Nephron progenitor cell (in vitro differentiated cells): ENCODE measurements at regions not wholly inside any gene's neighbourhood (a gene's known extent, or its start where the extent isn't known, plus 50 kb on each side); places are given as distances from the start of the nearest gene placed in this dataset.

ENCODE experiments used
- DNase-seq: peaks from one replicate; pipeline ENCODE4 v3.0.0; 2021
- H3K27ac Mint-ChIP-seq: 2 replicates; pipeline ENCODE4 v1.8.0; 2021; ENCODE audit warnings: mild to moderate bottlenecking, moderate library complexity, mixed read lengths
- H3K27me3 Mint-ChIP-seq: 2 replicates; pipeline ENCODE4 v1.8.0; 2021; ENCODE audit warnings: mild to moderate bottlenecking, low read depth, mixed read lengths; ENCODE audit not compliant: poor library complexity
- H3K36me3 Mint-ChIP-seq: 2 replicates; pipeline ENCODE4 v1.8.0; 2021; ENCODE audit warnings: low read depth, mixed read lengths
- H3K4me1 Mint-ChIP-seq: 2 replicates; pipeline ENCODE4 v1.8.0; 2021; ENCODE audit warnings: mixed read lengths
- H3K4me3 Mint-ChIP-seq: 2 replicates; pipeline ENCODE4 v1.8.0; 2021; ENCODE audit warnings: mild to moderate bottlenecking, moderate library complexity, mixed read lengths
- H3K9me3 Mint-ChIP-seq: 2 replicates; pipeline ENCODE4 v1.8.0; 2021; ENCODE audit warnings: mild to moderate bottlenecking, moderate library complexity, mixed read lengths
- CTCF ChIP-seq: fragments of 200-600 bp; sonication (generic); IDR thresholded peaks from 2 replicates; pipeline ENCODE4 v1.5.0; 2021; ENCODE audit warnings: antibody characterized with exemption

- Mint-ChIP-seq H3K4me3 (no peak overlapping the region), H3K27ac (no peak overlapping the region), H3K9me3 (no peaks in the 10 kb centered on the region), H3K4me1 (peaks cover 61% of the 10 kb centered on the region), H3K36me3 (peaks cover 16% of the 10 kb centered on the region), H3K27me3 (peaks cover 12% of the 10 kb centered on the region)
- no peak for TF ChIP-seq CTCF
- no peak for DNase-seq
These were observed 71.7 kb upstream of the LIMCH1 start for GRCh38 chr4:41466249-41466648.

- peaks cover 11% of the 10 kb centered on the region for H3K36me3 Mint-ChIP-seq
- peaks cover 6% of the 10 kb centered on the region for H3K27me3 Mint-ChIP-seq
- H3K4me1 Mint-ChIP-seq: peaks cover 66% of the 10 kb centered on the region
- no peak overlapping the region for H3K27ac Mint-ChIP-seq
- TF ChIP-seq CTCF: no peak
- DNase-seq: no peak
- H3K4me3 Mint-ChIP-seq: no peak overlapping the region
- H3K9me3 Mint-ChIP-seq: no peaks in the 10 kb centered on the region
These were observed 69.8 kb upstream of the LIMCH1 start for GRCh38 chr4:41468122-41468521.

- Mint-ChIP-seq H3K27me3 (no peaks in the 10 kb centered on the region), H3K4me3 (no peak overlapping the region), H3K9me3 (no peaks in the 10 kb centered on the region), H3K36me3 (peaks cover 6% of the 10 kb centered on the region), H3K27ac (peak overlapping the region; percentile 40), H3K4me1 (peaks cover 66% of the 10 kb centered on the region)
- no peak for DNase-seq
- TF ChIP-seq CTCF: no peak
These were observed 66.6 kb upstream of the LIMCH1 start for GRCh38 chr4:41471126-41472071.

GRCh38 chr4:41472081-41472480, 65.9 kb upstream of the LIMCH1 start:
- H3K36me3 Mint-ChIP-seq: peaks cover 3% of the 10 kb centered on the region
- TF ChIP-seq CTCF: no peak
- no peak for DNase-seq
- H3K4me1 Mint-ChIP-seq: peaks cover 64% of the 10 kb centered on the region
- no peaks in the 10 kb centered on the region for H3K27me3 Mint-ChIP-seq
- H3K4me3 Mint-ChIP-seq: no peak overlapping the region
- H3K27ac Mint-ChIP-seq: peak overlapping the region; percentile 40
- no peaks in the 10 kb centered on the region for H3K9me3 Mint-ChIP-seq

GRCh38 chr4:41473176-41473575, 64.8 kb upstream of the LIMCH1 start:
- Mint-ChIP-seq H3K27ac (no peak overlapping the region), H3K36me3 (no peaks in the 10 kb centered on the region), H3K9me3 (no peaks in the 10 kb centered on the region), H3K4me3 (no peak overlapping the region), H3K27me3 (no peaks in the 10 kb centered on the region), H3K4me1 (peaks cover 58% of the 10 kb centered on the region)
- no peak for TF ChIP-seq CTCF
- DNase-seq: no peak

- DNase-seq: no peak
- no peaks in the 10 kb centered on the region for H3K27me3 Mint-ChIP-seq
- no peak overlapping the region for H3K27ac Mint-ChIP-seq
- H3K9me3 Mint-ChIP-seq: no peaks in the 10 kb centered on the region
- TF ChIP-seq CTCF: no peak
- peaks cover 41% of the 10 kb centered on the region for H3K4me1 Mint-ChIP-seq
- no peaks in the 10 kb centered on the region for H3K36me3 Mint-ChIP-seq
- H3K4me3 Mint-ChIP-seq: no peak overlapping the region
These were observed 62.6 kb upstream of the LIMCH1 start for GRCh38 chr4:41475402-41475801.
